ENCODE measurements at regions not wholly inside any gene's neighbourhood (a gene's known extent, or its start where the extent isn't known, plus 50 kb on each side); places are given as distances from the start of the nearest gene placed in this dataset.

- Histone ChIP-seq H2AFZ (0 out of 2 replicates have a peak overlapping the region, but pooled peaks have one; percentile 0), H4K20me1 (replicated peaks; ENCODE audit: insufficient read depth) (no peaks in the 10 kb centered on the region), H3F3A (replicated peaks; ENCODE audit: low read depth) (no peaks in the 10 kb centered on the region), H3K27me3 (ENCODE audit: insufficient read depth) (no peaks in the 10 kb centered on the region), H3K27ac (ENCODE audit: low read depth) (no peak overlapping the region), H3K79me2 (replicated peaks; ENCODE audit: insufficient read depth) (no peaks in the 10 kb centered on the region), H3K4me1 (ENCODE audit: insufficient read depth) (no peaks in the 10 kb centered on the region; the same call in 1 of the 2 replicates), H3K36me3 (ENCODE audit: insufficient read depth) (no peaks in the 10 kb centered on the region), H3K4me2 (no peak overlapping the region), H3K9me2 (ENCODE audit: insufficient read depth) (no peaks in the 10 kb centered on the region), H3K4me3 (no peak overlapping the region)
- Mint-ChIP-seq H3K4me1 (peaks cover 7% of the 10 kb centered on the region), H3K27me3 (ENCODE audit: insufficient read depth, low read depth, poor library complexity) (no peaks in the 10 kb centered on the region), H3K36me3 (ENCODE audit: low read depth) (0 out of 3 replicates have a peak, but pooled peaks cover 3% of the 10 kb centered on the region), H3K27ac (no peak overlapping the region), H3K9me3 (peaks cover 2% of the 10 kb centered on the region; the same call in 1 of the 3 replicates), H3K4me3 (no peak overlapping the region)
- ATAC-seq (no peak), DNase-seq (ENCODE audit: low spot score) (no peak)
- TF ChIP-seq ZNF114 (CRISPR knock-in tag; IDR thresholded peaks at IDR 0.05) = no peak
- no peak for TF ChIP-seq CTCF (conservative IDR thresholded peaks at IDR 0.05; ENCODE audit: low read depth in 2 of 2)
- TF ChIP-seq STAT1 (IDR thresholded peaks at IDR 0.05; ENCODE audit: unreplicated experiment) = no peak
- TF ChIP-seq NANOG (IDR thresholded peaks at IDR 0.05; ENCODE audit: borderline replicate concordance) = no peak
- TF ChIP-seq JUNB (IDR thresholded peaks at IDR 0.05; ENCODE audit: unreplicated experiment) = no peak
- TF ChIP-seq EZH2 (IDR thresholded peaks at IDR 0.05; ENCODE audit: low read depth, unreplicated experiment) = no peak
- TF ChIP-seq REST (IDR thresholded peaks at IDR 0.05; ENCODE audit: unreplicated experiment) = no peak
- no peak for TF ChIP-seq ETS1 (IDR thresholded peaks at IDR 0.05)
- TF ChIP-seq POLR2AphosphoS5 (IDR thresholded peaks at IDR 0.05; ENCODE audit: low read depth) = no peak
- no peak for TF ChIP-seq CREB1 (CRISPR knock-in tag; IDR thresholded peaks at IDR 0.05; ENCODE audit: low read depth)
- TF ChIP-seq ZNF331 (CRISPR knock-in tag; IDR thresholded peaks at IDR 0.05; ENCODE audit: low read depth) = no peak
- no peak for TF ChIP-seq ZNF462 (CRISPR knock-in tag; IDR thresholded peaks at IDR 0.05)
These were observed 275.3 kb downstream of the COG6 start for GRCh38 chr13:39930544-39931444.

Data from GM23338 (cell line).